Fibroblast of mammary gland (primary cell): ENCODE measurements at regions not wholly inside any gene's neighbourhood (a gene's known extent, or its start where the extent isn't known, plus 50 kb on each side); places are given as distances from the start of the nearest gene placed in this dataset.
"Not testable (repeated sequence)": the region's sequence is repeated elsewhere in the genome, so short reads cannot be mapped to it uniquely, and the experiment has no call there.

Experiments used
- DNase-seq: peaks from one replicate; pipeline ENCODE4 v3.0.0-alpha.2; 2010; ENCODE audit warnings: low read depth
- H3K4me3 ChIP-seq: 2 replicates; pipeline ENCODE4 v1.5.1; 2011; ENCODE audit warnings: low read depth, mild to moderate bottlenecking, low read length, moderate library complexity; ENCODE audit not compliant: control insufficient read depth
- TF ChIP-seq, protein P1 (sequence below): conservative IDR thresholded peaks from 2 replicates; pipeline ENCODE4 v1.5.1; 2011; ENCODE audit warnings: low read depth, low read length, inconsistent platforms; ENCODE audit not compliant: control insufficient read depth, insufficient read depth

DNA sequence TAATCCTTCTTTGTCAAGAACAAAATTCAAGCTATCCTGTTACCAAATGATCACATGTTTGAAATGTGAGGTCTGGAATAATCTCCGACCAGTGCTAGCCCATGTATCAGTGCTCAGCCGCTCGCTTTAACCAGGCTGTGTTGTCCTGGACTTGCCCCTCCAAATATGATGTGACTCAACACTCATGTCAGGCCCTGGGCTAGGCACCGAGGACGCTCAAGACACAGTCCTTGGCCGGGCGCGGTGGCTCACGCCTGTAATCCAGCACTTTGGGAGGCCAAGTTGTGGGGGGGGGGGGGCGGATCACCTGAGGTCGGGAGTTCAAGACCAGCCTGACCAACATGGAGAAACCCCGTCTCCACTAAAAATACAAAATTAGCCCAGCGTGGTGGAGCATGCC lies 54.1 kb upstream of the WNT7B start:
- TF ChIP-seq, protein P1, sequence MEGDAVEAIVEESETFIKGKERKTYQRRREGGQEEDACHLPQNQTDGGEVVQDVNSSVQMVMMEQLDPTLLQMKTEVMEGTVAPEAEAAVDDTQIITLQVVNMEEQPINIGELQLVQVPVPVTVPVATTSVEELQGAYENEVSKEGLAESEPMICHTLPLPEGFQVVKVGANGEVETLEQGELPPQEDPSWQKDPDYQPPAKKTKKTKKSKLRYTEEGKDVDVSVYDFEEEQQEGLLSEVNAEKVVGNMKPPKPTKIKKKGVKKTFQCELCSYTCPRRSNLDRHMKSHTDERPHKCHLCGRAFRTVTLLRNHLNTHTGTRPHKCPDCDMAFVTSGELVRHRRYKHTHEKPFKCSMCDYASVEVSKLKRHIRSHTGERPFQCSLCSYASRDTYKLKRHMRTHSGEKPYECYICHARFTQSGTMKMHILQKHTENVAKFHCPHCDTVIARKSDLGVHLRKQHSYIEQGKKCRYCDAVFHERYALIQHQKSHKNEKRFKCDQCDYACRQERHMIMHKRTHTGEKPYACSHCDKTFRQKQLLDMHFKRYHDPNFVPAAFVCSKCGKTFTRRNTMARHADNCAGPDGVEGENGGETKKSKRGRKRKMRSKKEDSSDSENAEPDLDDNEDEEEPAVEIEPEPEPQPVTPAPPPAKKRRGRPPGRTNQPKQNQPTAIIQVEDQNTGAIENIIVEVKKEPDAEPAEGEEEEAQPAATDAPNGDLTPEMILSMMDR = no peak
- H3K4me3 ChIP-seq = no peak overlapping the region
- no peak for DNase-seq

DNA sequence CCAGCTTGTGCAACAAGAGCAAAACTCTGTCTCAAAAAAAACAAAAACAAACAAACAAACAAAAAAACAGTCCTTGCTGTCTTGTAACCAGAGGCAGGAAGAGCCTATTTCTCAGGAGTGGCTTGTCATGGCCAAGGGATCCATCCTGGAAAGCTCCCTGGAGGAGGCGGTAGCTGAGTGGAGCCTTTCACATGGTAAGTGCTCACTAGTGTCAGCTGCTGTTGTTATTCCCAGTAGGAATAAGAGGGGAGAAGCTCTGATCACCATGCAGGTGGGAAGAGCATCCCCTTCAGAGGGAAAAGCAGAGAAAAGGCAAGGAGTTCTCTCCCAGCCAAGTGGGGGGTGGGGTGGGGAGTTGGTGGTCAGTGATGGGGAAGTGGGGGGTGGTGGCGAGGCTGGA lies 54.6 kb upstream of the WNT7B start:
- no peak overlapping the region for H3K4me3 ChIP-seq
- TF ChIP-seq, protein P1 = no peak
- DNase-seq = no peak

DNA sequence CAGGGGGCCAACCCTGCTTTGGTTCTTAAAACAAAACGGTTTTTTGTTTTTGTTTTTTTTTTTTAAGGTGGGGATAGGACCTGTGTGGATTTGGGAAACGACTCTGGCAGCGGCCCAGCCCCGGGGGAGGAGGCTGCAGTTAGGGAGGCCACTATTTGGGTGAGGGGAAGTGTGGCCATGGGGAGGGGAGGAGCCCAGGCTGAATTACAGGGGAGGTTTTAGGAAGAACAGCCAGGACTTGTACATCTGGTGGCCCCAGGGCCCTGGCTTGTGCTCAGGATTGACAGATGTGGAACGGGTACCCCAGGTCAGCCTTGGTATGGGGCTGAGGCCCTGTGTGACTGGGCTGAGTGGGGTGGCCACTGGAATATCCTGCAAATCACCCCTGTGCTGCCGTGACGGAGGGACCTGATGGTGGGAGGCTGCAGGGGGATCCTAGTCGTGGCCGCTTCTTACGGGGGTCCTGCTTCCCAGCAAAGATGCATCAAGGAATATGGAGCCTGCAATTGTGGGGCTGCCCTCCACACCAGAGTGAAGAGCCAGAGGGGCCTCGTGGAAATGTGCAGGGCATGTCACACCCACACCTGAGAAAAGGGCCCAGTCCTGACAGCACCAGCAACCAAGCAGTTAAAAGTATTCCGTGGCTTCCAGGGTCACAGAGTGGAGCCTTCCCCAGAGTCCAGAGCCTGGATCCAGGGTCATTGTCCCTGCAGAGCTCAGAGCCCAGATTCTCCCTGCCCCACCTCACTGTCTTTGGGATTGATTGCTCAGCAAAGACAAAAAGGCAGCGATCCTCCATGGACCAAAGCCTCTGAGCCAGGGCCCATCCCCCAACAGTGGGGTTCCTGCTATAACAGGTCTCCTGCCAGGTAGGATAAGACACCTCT lies 55.2 kb upstream of the WNT7B start:
- TF ChIP-seq, protein P1 = no peak
- no peak overlapping the region for H3K4me3 ChIP-seq
- DNase-seq = no peak

DNA sequence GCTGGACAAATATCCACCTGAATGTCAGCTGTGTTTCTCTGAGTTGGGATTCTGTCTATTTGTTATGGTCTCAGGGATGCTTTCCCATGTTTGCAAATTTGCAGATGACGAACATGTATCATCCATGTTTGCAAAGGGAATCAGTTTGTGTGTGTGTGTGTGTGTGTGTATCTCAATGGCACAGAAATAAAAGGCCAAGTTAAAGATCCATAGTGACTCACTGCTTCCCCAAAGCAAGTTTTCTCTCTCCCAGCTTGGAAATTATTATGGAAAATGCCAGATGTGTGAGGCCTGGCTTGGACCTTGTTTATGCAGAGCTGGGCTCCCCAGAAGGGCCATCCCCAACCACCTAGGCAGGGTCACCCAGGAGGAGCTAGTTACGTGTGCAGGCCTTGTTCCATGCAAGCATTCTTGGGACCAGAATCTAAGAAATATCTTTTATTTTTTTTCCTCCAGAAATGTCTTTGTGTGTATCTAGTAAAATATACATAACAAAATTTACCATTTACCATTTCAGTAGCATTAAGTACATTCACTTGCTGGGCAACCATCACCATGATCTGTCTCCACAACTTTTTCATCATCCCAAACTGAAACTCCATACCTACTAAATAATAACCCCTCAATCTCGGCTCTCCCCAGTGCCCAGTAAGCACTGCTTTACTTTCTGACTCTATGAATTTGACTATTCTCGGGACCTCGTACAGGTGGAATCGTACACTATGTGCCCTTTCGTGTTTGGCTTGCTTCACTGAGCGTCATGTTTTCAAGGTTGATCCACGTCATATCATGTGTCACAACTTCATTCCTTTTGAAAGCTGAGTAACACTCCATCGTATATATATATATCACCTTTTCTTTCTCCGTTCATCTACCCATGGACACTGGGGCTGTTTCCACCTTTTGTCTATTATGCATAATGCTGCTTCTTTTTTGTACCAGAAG lies 56.6 kb upstream of the WNT7B start:
- DNase-seq = peak; percentile 77
- TF ChIP-seq, protein P1 = no peak
- no peak overlapping the region for H3K4me3 ChIP-seq

DNA sequence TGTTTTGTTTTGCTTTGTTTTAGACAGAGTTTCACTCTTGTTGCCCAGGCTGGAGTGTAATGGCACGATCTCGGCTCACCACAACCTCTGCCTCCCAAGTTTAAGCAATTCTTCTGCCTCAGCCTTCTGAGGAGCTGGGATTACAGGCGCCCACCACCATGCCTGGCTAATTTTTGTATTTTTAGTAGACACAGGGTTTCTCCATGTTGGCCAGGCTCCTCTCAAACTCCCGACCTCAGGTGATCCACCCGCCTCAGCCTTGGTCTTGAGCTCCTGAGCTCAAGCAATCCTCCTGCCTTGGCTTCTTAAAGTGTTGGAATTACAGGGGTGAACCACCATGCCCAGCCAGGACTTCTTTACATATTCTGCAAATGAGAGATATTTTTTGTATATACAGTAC lies 57.5 kb upstream of the WNT7B start:
- DNase-seq, H3K4me3 ChIP-seq: not testable (repeated sequence)

DNA sequence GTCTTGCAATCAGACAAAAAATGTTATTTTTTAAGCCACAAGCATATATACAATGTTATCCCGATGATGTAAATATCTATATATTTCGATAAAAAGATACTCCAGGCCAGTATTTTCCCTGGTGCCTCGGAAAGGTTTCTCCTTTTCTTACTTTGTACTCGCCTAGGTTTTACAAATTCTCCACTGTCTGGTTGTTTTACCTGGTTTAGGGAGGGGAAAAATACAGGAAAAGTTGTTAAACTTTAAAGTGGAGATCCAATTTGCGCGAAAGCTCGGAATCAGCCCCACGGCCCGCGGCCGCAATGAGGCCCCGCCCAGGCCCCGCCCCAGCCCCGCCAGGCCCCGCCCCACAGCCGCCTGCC lies 58.4 kb upstream of the WNT7B start:
- H3K4me3 ChIP-seq = peak overlapping the region; percentile 46
- DNase-seq = no peak
- TF ChIP-seq, protein P1 = no peak

DNA sequence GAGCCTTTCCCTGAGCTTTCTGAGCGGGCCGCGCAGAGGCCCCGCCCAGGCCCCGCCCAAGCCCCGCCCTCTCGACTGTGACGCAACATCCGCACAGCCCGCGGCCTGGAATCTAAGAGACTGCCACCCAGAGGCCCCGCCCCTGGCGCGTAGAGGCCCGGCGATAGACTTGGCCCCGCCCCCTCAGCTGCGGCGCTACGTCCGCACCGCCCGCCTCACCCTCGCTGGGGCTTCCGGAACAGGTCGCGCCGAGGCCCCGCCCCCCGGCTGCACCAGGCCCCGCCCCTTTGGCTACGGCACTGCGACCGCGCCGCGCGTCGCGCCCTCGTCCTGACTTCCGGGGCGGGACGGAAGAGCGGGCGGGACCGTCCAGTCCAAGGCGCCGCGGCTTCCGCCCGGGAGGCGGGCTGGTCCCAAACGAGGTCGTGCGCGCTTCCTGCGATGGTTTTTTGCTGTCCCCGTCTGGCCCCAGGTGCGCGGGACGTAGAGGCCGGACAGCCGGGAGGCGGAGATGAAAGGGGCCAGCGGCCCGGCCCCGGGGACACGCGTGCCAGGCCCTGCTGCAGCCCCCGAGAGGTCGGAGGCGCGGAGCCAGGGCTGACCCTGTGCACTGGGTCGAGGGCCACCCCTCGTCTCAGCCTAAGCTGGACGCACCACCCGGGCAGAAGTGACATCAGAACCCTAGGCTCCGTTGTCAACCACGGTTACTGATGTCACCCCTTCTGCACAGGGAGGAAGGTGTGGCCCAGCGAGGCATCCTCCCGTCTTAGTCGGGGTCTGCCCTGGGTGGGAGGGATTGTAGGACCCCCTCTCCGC lies 59.0 kb upstream of the WNT7B start:
- TF ChIP-seq, protein P1 = no peak
- H3K4me3 ChIP-seq = peak overlapping the region; percentile 65
- DNase-seq = peak; percentile 98
